ENCODE measurements at regions not wholly inside any gene's neighbourhood (a gene's known extent, or its start where the extent isn't known, plus 50 kb on each side); places are given as distances from the start of the nearest gene placed in this dataset.

- H3K4me3 ChIP-seq (ENCODE audit: low read length), result no peak overlapping the region
- no peak for DNase-seq (ENCODE audit: low read depth, low spot score)
Observed at GRCh38 chr7:21364801-21365271, 63.0 kb upstream of the SP4 start.

- H3K4me3 ChIP-seq (ENCODE audit: low read length), result no peak overlapping the region
- no peak for DNase-seq (ENCODE audit: low read depth, low spot score)
Observed at GRCh38 chr7:21365866-21366624, 61.8 kb upstream of the SP4 start.

- no peak overlapping the region for H3K4me3 ChIP-seq (ENCODE audit: low read length)
- no peak for DNase-seq (ENCODE audit: low read depth, low spot score)
Observed at GRCh38 chr7:21367081-21367480, 60.8 kb upstream of the SP4 start.

- DNase-seq (ENCODE audit: low read depth, low spot score), result no peak
- no peak overlapping the region for H3K4me3 ChIP-seq (ENCODE audit: low read length)
Observed at GRCh38 chr7:21367537-21367936, 60.3 kb upstream of the SP4 start.

GRCh38 chr7:21368317-21368716 is 59.6 kb upstream of the SP4 start:
- H3K4me3 ChIP-seq (ENCODE audit: low read length), result no peak overlapping the region
- no peak for DNase-seq (ENCODE audit: low read depth, low spot score)

GRCh38 chr7:21370283-21370982 is 57.5 kb upstream of the SP4 start:
- no peak overlapping the region for H3K4me3 ChIP-seq (ENCODE audit: low read length)
- DNase-seq (ENCODE audit: low read depth, low spot score), result no peak

GRCh38 chr7:21371360-21371759 is 56.5 kb upstream of the SP4 start:
- DNase-seq (ENCODE audit: low read depth, low spot score), result no peak
- no peak overlapping the region for H3K4me3 ChIP-seq (ENCODE audit: low read length)

- DNase-seq (ENCODE audit: low read depth, low spot score), result no peak
- H3K4me3 ChIP-seq (ENCODE audit: low read length), result no peak overlapping the region
Observed at GRCh38 chr7:21373031-21373430, 54.9 kb upstream of the SP4 start.

GRCh38 chr7:21374134-21374533 is 53.7 kb upstream of the SP4 start:
- no peak overlapping the region for H3K4me3 ChIP-seq (ENCODE audit: low read length)
- DNase-seq (ENCODE audit: low read depth, low spot score), result no peak

GRCh38 chr7:21377545-21377944 is 50.3 kb upstream of the SP4 start:
- H3K4me3 ChIP-seq (ENCODE audit: low read length), result no peak overlapping the region
- no peak for DNase-seq (ENCODE audit: low read depth, low spot score)

Measured in Jurkat, Clone E6-1 (cell line).